ENCODE measurements at regions not wholly inside any gene's neighbourhood (a gene's known extent, or its start where the extent isn't known, plus 50 kb on each side); places are given as distances from the start of the nearest gene placed in this dataset.

GRCh38 chr3:6251612-6252400 is 609.1 kb upstream of the GRM7 start:
- TF ChIP-seq EZH2 (IDR thresholded peaks at IDR 0.05; ENCODE audit: borderline replicate concordance, low read depth, low read length, severe bottlenecking) (no peak), CTCF (IDR thresholded peaks at IDR 0.05; ENCODE audit: borderline replicate concordance, extremely low read depth, low read length, poor library complexity, severe bottlenecking) (no peak)

All from DND-41 (cell line).